Occipital lobe (tissue), 1 donor: ENCODE measurements at regions not wholly inside any gene's neighbourhood (a gene's known extent, or its start where the extent isn't known, plus 50 kb on each side); places are given as distances from the start of the nearest gene placed in this dataset.
"Not testable (repeated sequence)": the region's sequence is repeated elsewhere in the genome, so short reads cannot be mapped to it uniquely, and the experiment has no call there.

Source experiments
- DNase-seq: peaks from one replicate; lab custom pipeline; 2025; lab: John Stamatoyannopoulos, UW

DNA sequence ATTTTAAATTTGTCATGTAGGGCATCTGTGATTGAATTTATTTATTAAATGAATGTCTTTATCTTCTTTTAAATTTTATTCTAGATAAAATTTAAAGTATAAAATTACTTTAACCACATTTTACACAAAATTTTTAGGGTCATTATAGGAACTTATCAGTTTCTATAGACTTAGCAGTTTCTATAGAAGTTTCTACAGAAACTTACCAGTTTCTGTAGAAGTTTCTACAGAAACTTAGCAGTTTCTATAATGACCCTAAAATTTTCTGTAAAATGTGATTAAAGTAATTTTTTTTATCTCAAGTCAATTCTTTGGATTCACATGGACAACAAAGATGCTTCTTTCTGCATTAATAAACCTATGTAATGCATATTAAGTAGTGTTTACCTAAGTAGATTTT is 565.9 kb upstream of the TECRL start:
- DNase-seq = no peak

DNA sequence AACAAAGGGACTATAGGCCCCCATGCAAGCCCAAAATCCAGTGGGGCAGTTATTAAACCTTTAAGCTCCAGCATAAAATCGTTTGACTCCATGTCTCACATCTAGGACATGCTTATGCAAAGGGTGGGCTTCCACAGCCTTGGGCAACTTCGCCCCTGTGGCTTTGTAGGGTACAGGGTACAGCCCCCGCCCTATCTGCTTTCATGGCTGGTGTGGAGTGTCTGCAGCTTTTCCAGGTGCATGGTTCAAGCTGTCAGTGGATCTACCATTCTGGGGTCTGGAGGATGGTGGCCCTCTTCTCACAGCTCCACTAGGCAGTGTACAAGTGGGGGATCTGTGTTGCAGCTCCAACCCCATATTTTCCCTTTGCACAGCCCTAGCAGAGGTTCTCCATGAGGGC is 559.8 kb upstream of the TECRL start:
- no peak for DNase-seq

DNA sequence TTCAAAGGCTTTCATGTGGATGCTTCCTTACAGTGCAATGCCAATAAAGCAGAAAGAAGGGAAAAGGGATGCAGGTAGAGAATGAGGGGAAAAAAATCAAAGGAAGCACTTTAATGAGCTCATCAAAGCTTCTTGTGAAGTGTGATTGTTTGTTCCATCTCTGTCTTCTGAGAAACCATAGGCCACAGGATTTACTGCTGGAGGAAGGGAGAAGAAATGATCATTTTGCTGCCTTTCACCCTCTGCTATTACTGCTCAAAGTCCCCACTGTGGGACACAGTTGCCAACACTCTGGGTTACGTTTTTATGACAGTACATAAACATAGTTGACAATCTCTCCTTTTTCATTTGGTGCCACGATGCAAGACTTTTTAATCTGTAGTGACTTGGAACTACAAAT is 558.0 kb upstream of the TECRL start:
- DNase-seq = no peak

DNA sequence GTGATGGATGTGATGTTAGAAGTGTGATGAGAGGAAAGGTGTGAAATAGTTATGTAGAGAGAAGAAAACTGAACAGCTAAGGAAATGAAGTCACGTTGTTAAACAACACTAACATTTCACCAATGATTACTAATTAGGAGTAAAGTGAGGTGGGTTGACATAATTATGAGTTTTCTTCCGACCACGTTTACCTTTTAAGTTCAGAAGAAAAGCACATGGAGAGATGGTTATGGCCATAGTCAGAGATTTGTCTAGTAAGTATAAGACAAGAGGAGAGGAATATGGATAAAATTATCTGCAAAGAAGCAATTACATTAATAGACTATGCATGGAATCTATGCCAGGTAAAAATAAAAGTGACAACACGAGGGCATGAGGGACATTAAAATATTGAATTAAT is 551.3 kb upstream of the TECRL start:
- no peak for DNase-seq

DNA sequence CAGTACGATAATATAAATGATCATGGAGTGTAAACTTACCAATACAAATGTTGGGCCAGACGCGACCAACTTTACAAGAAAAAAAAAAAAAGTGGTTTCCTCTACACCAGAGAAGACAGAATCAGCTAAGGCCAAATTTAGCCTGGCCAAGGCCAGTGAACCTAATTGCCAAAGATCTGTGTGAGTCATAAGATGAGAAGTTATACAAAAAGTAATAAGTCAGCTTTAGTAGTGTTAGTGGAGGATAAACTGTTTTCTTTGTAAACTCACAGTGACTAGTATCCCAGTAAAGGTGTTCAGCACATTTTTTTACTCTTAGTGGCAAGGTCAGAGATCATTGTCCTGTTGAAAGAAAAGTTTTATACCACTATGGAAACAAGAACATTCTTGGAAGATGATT is 531.4 kb upstream of the TECRL start:
- DNase-seq = no peak

DNA sequence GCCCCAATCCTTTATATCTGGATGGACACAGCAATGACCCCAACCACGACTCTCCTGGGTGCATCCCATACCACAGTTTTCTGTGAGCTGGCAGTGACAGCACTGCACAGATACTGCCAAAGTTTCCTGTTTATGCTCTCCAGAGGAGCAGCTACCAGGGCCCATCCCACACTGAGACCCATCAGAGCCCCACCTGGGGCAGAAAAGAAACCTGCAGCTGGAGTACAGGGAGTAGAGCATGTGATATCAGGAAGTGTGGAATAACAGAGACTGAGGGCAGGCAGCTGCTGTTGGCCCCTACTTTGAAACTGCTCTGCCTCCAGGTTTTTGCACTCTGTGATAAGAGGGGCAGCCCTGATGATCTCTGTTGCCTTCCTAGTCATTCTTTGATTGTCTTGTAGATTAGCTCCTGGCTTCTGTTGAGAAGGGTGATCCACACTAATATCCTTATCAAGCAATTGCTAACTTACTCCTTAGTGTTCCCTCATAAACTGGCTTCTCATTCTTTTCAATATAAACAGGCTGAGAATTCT is 526.3 kb upstream of the TECRL start:
- DNase-seq = no peak

DNA sequence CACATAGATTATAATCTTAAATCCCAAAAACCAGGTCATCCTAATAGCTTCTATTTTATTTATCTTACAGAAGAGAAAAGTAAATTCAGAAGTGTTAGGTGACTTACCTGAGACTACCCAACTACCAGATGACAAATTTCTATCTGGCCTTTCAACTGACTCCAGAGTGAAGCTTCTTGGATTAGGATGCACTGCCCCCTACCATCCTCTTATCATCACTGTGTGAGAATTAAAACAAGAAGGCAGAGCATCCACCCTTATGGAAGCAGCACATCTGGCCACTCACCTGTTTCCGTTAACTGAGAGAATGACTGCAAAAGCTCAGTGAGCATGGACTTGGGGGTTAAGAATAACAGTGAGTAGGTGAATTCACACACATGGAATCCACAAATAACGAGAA is 502.6 kb upstream of the TECRL start:
- no peak for DNase-seq

DNA sequence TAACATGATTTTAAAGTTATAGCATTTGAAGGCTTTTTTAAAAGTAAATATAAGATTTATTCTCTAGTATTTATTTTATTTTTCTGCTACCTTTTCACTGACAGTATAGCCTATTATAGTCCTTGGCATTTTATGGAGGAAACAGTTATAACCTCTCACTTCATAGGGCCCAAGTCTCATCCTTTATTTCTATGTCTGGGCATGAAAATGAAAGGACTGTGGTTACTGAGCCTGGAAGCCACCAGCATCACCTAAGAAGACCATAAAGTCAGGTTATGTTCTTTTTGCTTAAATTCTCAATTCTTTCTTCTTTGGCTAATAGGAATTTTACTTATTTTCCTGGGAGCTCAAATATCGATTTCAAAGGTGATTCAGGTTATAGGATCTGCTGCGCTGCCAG is 494.7 kb upstream of the TECRL start:
- no peak for DNase-seq

DNA sequence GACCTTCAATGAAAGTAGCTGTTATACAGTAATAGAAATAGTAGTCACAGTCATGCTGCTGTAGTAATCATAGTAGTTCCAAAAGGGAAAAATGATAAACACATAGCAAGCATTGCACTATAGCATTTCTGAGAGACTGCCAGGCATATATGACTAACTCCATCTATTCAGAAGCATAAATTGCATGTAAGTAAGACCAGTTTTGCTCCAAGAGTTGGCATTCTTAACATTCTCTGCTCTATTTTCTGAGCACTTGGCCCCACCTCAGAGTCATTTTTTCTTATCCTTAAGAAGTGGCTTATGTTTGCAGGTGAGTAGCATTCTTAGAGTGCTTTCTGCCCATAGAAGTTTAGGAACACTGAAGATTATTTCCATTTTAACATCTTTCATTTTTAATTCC is 490.3 kb upstream of the TECRL start:
- no peak for DNase-seq

DNA sequence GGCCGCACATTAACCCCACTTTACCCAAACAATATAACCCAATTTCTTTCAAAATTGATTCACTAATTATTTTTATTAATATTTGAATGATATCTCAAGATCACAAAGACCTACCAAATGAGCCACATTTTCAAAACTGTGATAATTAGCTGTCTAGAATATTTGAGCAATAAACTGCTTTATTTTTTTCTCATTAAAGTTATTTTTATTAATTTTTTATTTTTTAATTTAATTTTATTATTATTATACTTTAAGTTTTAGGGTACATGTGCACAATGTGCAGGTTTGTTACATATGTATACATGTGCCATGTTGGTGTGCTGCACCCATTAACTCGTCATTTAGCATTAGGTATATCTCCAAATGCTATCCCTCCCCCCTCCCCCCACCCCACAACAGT is 489.8 kb upstream of the TECRL start:
- DNase-seq = not testable (repeated sequence)

DNA sequence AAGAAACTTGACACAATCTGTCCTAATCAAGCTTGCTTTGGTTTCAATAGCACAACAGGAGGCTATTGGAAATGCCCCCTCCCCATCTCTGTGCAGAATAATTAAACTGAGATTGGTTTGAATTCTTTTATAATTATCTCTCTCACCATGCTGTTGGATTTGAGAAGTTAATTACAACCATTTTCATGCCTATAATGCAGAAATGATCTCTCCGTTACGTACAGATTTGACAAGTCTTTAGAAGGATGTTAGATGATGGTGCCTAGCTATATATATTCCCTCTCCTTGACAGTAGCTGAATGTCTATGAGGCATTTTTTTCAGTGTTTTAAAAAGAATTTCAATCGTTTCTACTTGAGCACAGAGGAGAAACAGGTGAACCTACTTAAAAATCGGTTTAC is 488.4 kb upstream of the TECRL start:
- no peak for DNase-seq

DNA sequence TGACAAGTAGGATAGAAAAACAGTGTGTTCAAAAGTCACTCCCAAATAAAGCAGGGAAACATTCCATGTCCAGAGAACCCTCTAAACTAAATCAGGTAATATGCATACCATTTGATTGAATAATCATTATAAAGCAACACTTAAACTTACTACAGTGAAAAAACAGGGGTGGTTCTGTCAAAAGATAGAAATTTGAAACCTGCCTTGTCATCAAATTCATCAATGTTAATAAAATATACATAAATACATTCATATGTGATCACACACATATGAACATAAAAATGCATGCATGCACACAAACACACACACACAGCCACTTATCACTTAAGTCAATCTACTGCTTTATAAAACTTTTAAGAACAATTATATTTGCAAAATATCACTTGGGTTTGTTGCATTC is 485.8 kb upstream of the TECRL start:
- DNase-seq = no peak

DNA sequence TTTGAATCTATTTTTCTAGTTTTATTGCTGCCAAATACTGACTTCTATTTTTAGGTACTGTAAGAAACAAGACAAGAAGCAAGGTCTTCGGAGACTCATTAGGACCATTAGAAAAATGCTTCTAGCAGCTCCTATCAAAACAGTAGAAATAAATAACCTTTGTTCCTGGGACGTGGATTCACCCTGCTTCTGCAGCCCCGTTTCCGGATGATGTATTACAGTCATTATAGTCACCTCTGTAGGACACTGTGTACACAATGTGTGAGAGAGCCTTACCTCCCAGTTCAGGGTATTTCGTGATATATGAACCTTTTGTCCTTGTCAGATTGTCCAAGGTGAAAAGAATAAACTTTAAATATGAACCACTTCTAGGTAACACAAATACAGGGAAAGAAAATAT is 484.0 kb upstream of the TECRL start:
- no peak for DNase-seq

DNA sequence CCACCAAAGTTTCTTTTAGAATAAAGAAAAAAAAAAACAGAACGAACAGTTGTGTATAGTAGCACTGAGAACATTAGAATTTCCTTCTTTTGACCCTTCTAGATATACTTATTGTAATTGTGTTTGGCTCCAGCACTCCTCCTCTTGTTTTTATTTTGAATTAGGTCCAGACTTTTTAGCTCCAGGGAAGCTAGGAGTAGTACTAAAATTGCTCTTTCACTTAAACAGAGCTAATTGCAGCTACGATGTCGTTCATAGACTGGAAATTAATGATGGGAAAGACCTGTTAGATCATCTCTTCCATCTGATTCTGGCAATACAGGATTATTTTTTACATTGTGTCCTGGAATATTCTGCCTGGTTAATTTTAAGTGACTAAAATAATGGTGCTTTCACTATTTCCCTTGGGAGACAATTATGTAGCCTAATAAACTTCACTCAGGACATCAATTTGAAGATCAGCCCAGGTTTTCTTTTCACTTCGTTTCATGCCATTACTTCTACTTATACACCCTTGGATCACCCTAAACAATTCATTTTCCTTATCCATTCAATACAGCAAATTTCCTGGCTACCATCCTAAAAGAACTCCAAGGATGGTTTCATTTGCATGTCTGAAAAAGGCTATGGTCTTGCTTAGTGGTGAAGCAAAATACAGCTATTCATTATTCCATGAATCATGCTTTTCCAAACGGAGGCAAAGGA is 480.8 kb upstream of the TECRL start:
- no peak for DNase-seq

DNA sequence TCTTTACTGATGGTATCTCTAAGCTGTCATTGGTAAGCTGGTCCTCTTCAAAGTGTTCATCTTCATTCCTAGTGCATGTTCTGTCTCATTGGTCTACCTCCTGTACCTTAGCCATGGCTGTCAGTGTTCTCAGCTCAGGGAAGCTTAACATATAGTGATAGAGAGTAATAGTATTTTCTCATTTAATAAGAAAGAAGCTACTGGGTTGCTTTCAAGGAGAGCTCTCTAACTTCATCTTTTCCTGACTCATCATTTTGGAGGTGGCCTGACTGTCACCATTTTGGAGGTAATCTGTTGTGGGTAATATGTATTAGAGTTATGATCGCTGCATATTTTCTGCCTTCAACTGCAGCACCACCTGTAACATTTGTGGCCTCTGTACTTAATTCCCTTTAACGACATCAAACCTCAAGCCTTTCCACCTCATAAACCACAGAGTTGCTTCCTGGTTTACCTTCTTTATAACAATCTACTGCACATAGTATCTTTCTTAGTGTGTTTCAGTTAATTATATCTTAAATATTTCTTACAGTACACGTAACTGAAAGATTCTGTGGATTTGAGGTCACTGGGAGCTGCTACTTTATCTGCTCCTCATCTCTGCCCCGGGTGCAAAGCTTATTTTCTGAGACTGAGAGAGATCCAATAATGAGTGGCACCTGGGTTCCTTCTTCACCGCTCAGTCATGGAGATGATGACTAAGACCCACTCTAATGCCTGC is 474.0 kb upstream of the TECRL start:
- DNase-seq = no peak

DNA sequence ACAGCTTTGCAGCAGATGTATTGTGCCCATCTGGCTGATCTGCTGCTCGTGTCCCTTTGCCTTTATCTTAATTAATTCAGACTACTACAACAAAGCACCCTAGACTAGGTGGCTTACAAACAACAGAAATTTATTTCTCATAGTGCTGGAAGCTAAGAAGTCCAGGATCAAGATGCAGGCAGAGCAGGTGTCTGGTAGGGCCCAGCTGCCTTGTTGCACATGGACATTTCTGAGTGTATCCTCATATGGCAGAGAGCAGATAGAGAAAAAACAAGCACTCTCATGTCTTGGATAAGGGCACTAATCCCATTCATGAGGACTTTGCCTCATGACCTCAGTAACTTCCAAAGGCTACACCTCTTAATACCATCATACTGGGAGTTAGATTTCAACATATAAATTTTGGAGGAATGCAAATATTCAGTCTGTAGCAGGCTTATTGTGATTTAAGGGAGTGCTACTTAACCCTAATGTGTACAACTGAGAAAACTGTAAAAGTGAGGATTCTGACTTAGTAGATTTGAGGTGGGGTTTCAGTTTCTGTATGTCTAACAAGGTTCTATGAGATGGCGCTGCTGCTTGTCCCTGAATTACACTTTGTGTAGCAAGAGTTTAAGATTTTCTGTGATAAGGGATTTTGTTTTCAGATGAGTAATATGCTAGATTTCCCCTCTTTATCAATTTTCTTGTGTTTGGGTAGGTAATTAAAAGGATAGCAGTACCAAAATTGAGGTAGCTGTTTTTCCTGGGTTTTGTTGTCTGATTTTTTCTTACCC is 473.2 kb upstream of the TECRL start:
- no peak for DNase-seq

DNA sequence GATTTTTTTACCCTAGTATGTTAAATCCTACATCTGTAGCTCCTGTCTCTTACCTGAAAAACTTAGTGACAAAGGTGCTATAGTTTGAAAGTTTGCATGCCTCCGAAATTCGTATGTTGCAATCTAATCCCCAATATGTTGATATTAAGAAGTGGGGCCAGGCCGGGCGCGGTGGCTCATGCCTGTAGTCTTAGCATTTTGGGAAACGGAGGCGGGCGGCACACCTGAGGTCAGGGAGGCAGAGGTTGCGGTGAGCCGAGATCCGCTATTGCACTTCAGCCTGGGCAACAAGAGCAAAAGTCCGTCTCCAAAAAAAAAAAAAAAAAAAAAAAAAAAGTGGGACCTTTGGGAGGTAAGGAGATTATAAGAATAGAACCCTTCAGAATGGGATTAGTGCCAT is 471.3 kb upstream of the TECRL start:
- no peak for DNase-seq

DNA sequence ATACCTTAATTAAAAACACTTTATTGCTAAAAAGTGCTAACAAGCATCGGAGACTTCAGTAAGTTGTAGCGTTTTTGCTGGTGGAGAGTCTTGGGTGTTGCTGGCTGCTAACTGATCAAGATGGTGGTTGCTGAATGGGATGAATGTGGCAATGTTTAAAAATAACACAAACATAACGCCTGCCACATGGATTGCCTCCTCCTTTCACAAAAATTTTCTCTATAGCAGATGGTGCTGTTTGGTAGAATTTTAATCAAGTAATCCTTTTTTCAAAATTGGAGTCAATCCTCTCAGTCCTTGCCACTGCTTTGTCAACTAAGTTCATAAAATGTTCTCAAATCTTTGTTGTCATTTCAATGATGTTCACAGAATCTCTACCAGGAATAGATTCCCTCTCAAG is 466.8 kb upstream of the TECRL start:
- no peak for DNase-seq

DNA sequence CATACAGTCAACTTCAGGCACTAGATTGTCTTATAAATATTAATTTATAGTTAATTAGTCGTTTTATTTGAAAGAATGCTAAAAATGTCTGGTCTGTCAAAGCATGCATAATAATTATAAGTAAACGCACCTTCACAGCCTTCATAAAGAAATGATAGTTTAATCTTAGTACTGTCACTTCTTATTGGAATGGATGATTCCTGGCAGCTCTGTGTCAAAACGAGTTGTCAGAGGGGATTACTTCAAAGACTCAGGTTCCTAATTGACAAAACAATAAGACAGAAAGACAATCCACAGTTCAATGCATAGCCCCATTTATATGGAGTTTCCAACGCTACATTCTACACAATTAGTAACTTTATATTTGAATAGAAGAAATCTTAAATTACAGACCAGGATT is 461.3 kb upstream of the TECRL start:
- DNase-seq = no peak

DNA sequence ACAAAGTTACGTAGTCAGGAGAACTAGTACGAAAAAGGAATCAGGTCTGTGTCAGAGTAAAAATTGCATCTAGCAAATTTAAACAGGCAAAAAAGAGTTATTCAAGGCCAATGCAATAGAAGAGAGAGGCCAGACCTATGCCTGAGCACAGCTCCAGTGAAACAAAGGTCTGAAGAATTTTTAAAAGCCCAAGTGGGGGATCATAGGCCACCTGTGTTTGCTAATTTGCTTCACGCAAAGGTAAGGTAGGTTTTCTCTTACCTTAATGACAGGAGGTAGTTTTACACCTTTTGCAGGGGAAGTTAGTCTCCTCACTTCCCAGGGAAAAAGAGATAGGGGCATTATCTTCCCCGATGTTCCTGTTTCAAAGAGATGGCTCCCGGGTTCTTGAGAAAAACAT is 448.6 kb upstream of the TECRL start:
- DNase-seq = no peak

DNA sequence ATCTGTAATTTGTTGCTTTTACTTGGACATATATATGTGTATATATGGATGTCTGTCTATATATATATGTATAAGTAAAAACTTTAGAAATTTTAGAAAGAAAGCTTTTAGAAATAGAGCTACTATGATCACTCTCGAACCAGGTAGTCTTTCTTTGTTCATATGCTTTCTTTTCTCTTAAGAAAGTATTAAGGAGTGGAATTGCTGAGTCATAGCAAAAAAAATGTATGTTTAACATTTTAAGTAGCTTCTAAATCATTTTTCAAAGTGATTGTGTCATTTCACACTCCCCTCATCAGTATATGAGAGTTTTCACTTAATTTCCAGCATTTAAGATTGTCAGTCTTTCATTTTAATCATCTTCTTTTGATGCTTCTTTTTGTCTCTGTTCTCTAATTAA is 447.9 kb upstream of the TECRL start:
- no peak for DNase-seq

DNA sequence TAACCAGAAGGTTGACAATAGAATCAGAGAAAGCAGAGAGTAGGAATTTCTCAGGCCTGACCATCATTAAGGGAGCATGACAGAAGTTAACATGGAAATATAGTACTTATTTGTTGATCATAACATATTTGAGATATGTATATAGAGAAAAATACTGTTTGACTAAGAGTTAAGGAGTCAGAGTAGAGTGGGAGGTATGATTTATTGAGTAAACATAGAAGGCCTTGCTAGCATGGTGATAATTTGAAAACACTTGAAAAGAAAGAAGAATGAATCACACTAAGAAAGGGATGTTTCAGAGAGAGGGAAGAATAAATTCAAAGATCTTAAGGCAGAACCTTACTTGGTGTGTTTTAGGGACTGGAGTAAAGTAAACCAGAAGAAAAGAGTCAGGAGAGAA is 437.2 kb upstream of the TECRL start:
- DNase-seq = no peak

DNA sequence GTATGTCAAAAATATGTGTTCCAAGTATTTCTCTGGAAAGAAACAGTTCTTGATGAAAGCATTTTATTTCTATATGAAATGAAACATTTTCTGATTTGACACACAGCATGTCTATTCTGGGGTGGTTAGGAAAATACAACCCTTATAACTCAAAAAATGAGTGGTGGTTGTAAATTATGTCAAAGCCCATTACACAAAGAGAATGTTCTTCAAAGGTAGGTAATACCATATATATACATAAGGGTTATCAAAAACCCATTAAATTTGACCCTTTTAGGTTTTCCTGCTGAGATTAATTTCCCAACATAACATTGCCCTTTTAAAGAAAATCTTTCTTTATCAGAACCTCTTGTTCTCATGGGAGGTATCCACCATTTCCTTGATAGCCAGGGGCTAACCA is 420.5 kb upstream of the TECRL start:
- DNase-seq = no peak
